Calu3 (cell line): ENCODE measurements at regions not wholly inside any gene's neighbourhood (a gene's known extent, or its start where the extent isn't known, plus 50 kb on each side); places are given as distances from the start of the nearest gene placed in this dataset.

Experiments
- BruUV-seq: library from RNA; stranded (reverse); fragments of 400-500 nt; replicated peaks from 2 replicates; lab custom pipeline; 2021; lab: Mats Ljungman, UMichigan
- CTCF ChIA-PET: fragments of 300-600 bp; sonication (Branson Sonifier 250); formaldehyde crosslinking; loops from one replicate; lab custom pipeline; 2022; ENCODE audit warnings: antibody characterized with exemption; lab: Charles Lee
- DNase-seq: peaks from one replicate; pipeline ENCODE4 v3.0.0; 2022
- H3K27ac Mint-ChIP-seq: one replicate; pipeline ENCODE4 v1.8.0; 2022; ENCODE audit warnings: mixed read lengths; ENCODE audit not compliant: unreplicated experiment
- H3K27me3 Mint-ChIP-seq: one replicate; pipeline ENCODE4 v1.8.0; 2022; ENCODE audit warnings: mixed read lengths; ENCODE audit not compliant: unreplicated experiment
- H3K36me3 Mint-ChIP-seq: one replicate; pipeline ENCODE4 v1.8.0; 2022; ENCODE audit warnings: mild to moderate bottlenecking, moderate library complexity, mixed read lengths; ENCODE audit not compliant: insufficient read depth, unreplicated experiment
- H3K4me1 Mint-ChIP-seq: one replicate; pipeline ENCODE4 v1.8.0; 2022; ENCODE audit warnings: mild to moderate bottlenecking, low read depth, mixed read lengths; ENCODE audit not compliant: unreplicated experiment
- H3K4me3 Mint-ChIP-seq: one replicate; pipeline ENCODE4 v1.8.0; 2022; ENCODE audit warnings: mild to moderate bottlenecking, low read depth, moderate library complexity, mixed read lengths; ENCODE audit not compliant: unreplicated experiment
- H3K9me3 Mint-ChIP-seq: one replicate; pipeline ENCODE4 v1.8.0; 2022; ENCODE audit warnings: low read depth, mixed read lengths; ENCODE audit not compliant: unreplicated experiment
- CTCF ChIP-seq: fragments of 200-600 bp; IDR thresholded peaks from one replicate; pipeline ENCODE4 v1.8.0; 2022; ENCODE audit warnings: antibody characterized with exemption; ENCODE audit not compliant: unreplicated experiment
- intact Hi-C: fragments of 100-400 bp; cut with micrococcal nuclease; formaldehyde crosslinking; loops from one replicate; pipeline ENCODE4 v1.10.0; 2022; ENCODE audit not compliant: unreplicated experiment

DNA sequence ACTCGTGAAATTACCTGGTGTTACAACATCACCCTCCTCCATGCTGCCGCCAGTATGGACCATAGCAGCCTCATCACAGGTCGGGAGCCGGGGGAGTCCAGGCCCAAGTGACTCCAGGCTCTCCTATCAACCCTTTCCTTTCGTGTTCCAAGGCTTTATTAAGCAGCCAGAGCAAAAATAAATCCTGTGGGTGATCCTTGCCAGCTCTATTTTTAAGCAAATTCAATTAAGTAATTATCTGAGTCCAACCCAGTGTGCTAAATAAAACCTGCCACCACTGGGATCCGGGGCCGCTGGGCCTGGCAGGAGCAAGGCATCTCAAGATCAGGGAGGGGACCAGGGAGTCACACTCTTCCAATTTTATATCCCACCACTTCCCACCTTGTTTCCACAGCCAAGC, 80.7 kb upstream of the PRPS1 start:
- H3K4me1 Mint-ChIP-seq: no peaks in the 10 kb centered on the region
- no peaks in the 10 kb centered on the region for H3K36me3 Mint-ChIP-seq
- H3K27me3 Mint-ChIP-seq: peaks cover 36% of the 10 kb centered on the region
- CTCF ChIA-PET: no interaction called here
- TF ChIP-seq CTCF: no peak
- intact Hi-C loops: no loop called here
- no peak for DNase-seq
- no TSS peak for BruUV-seq
- no peaks in the 10 kb centered on the region for H3K9me3 Mint-ChIP-seq
- no peak overlapping the region for H3K4me3 Mint-ChIP-seq
- H3K27ac Mint-ChIP-seq: no peak overlapping the region

DNA sequence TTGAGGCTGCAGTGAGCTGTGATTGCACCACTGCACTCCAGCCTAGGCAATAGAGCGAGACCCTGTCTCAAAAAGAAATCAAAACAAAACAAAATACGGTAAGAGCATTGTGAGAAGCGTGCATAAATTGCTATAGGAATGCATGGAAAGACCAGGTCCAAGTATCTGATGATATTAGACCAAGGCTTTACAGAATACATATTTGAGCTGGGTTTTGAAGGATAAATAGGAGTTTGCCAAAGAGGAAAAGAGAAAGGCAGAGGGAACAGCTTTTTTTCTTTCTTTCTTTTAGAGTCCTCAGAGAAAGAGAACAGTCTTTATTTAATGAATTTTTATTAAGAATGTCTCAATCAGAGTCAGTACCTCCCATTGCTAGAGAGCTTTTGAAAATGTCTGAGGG, 79.5 kb upstream of the PRPS1 start:
- intact Hi-C loops: no loop called here
- Mint-ChIP-seq H3K27ac (no peak overlapping the region), H3K36me3 (no peaks in the 10 kb centered on the region), H3K4me1 (no peaks in the 10 kb centered on the region), H3K27me3 (peaks cover 36% of the 10 kb centered on the region), H3K9me3 (no peaks in the 10 kb centered on the region), H3K4me3 (no peak overlapping the region)
- TF ChIP-seq CTCF: no peak
- CTCF ChIA-PET: no interaction called here
- BruUV-seq: no TSS peak
- DNase-seq: no peak

- peaks cover 36% of the 10 kb centered on the region for H3K27me3 Mint-ChIP-seq
- TF ChIP-seq CTCF: no peak
- no peaks in the 10 kb centered on the region for H3K36me3 Mint-ChIP-seq
- no TSS peak for BruUV-seq
- CTCF ChIA-PET: no interaction called here
- H3K9me3 Mint-ChIP-seq: no peaks in the 10 kb centered on the region
- H3K27ac Mint-ChIP-seq: no peak overlapping the region
- intact Hi-C loops: no loop called here
- DNase-seq: no peak
- H3K4me1 Mint-ChIP-seq: no peaks in the 10 kb centered on the region
- H3K4me3 Mint-ChIP-seq: no peak overlapping the region
Measured at GRCh38 chrX:107549504-107549903, 78.8 kb upstream of the PRPS1 start.

DNA sequence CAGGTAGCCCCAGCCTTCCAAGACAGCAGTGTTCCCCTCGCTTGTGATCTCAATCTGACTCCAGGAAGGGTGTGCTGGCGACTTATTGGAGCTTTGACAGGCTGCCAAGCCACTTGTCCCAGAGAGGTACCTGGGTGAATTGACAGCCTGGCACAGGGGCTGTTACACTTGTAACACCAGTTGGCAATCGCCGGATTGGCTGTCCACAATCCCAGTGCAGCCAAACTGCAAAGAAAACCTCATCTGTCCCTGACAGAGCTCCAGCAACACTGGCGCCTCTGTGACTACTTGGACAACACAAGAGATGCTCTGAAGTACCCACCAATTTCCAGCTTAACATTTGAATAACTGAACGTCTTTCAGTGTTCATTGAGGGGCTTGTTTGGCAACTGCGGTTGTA, 76.8 kb upstream of the PRPS1 start:
- Mint-ChIP-seq H3K4me1 (no peaks in the 10 kb centered on the region), H3K36me3 (no peaks in the 10 kb centered on the region), H3K27me3 (peaks cover 36% of the 10 kb centered on the region), H3K27ac (no peak overlapping the region), H3K4me3 (no peak overlapping the region), H3K9me3 (no peaks in the 10 kb centered on the region)
- TF ChIP-seq CTCF: no peak
- no peak for DNase-seq
- CTCF ChIA-PET: no interaction called here
- no TSS peak for BruUV-seq
- intact Hi-C loops: no loop called here
